Right lobe of liver (tissue), 4 donors: ENCODE measurements at regions not wholly inside any gene's neighbourhood (a gene's known extent, or its start where the extent isn't known, plus 50 kb on each side); places are given as distances from the start of the nearest gene placed in this dataset.

Experiments
- CTCF ChIP-seq, 4 donors: fragments of 200-600 bp in 3 of 4; fragments of 450-650 bp in 1 of 4; IDR thresholded peaks; one replicate each; pipeline versions ENCODE4 v1.5.1 to v1.8.0; 2016 to 2022; ENCODE audit warnings: antibody characterized with exemption in 4 of 4, mild to moderate bottlenecking in 2 of 4
- POLR2A ChIP-seq: fragments of 450-650 bp; IDR thresholded peaks from one replicate; pipeline ENCODE4 v1.6.1; 2017; ENCODE audit warnings: antibody characterized with exemption, mild to moderate bottlenecking
- donor health status: DM: no; HTN: no; CAD: no.
- donor health status: DM: no; HTN: no; CAD: no.
- donor health status: DM: no; HTN: yes; CAD: no.

- no peak for TF ChIP-seq CTCF (IDR thresholded peaks at IDR 0.05)
- no peak for TF ChIP-seq POLR2A
Measured at GRCh38 chrX:71846429-71846828, 64.2 kb upstream of the NHSL2 start.
